ENCODE measurements at regions not wholly inside any gene's neighbourhood (a gene's known extent, or its start where the extent isn't known, plus 50 kb on each side); places are given as distances from the start of the nearest gene placed in this dataset.

DNA sequence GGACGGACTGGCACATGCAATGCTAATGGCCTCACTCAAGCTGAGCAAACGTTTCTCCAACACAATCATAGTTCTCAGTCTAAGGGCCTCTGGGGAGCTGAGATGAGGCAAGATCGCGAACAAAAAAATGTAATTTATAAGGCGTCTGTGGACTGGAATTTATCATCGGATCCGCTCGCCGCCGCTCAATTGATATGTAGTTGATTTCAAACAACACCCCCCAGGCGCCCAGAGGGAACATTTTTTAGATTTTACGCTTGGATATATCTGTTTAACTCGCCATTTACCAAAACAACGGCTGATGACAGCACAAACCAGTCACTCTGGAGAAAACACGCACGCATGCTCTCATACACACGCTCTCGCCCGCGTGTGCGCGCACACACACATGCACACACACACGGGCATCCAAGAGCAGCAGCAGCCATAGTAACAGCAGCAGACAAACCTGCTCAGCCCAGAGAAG, 335.8 kb downstream of the SMAD2 start:
- peaks cover 0 to 16% of the 10 kb centered on the region in 2 donors for H3K9me3 ChIP-seq
- no peak overlapping the region for H3K27ac ChIP-seq
- H3K36me3 ChIP-seq, result no peaks in the 10 kb centered on the region
- DNase-seq (ENCODE audit: low spot score), result no peak
- no peak overlapping the region for H3K4me3 ChIP-seq
- H3K27me3 ChIP-seq, result no peaks in the 10 kb centered on the region
- H3K4me1 ChIP-seq, result no peaks in the 10 kb centered on the region
- TF ChIP-seq, protein P1, sequence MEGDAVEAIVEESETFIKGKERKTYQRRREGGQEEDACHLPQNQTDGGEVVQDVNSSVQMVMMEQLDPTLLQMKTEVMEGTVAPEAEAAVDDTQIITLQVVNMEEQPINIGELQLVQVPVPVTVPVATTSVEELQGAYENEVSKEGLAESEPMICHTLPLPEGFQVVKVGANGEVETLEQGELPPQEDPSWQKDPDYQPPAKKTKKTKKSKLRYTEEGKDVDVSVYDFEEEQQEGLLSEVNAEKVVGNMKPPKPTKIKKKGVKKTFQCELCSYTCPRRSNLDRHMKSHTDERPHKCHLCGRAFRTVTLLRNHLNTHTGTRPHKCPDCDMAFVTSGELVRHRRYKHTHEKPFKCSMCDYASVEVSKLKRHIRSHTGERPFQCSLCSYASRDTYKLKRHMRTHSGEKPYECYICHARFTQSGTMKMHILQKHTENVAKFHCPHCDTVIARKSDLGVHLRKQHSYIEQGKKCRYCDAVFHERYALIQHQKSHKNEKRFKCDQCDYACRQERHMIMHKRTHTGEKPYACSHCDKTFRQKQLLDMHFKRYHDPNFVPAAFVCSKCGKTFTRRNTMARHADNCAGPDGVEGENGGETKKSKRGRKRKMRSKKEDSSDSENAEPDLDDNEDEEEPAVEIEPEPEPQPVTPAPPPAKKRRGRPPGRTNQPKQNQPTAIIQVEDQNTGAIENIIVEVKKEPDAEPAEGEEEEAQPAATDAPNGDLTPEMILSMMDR (IDR thresholded peaks at IDR 0.05), result no peak

DNA sequence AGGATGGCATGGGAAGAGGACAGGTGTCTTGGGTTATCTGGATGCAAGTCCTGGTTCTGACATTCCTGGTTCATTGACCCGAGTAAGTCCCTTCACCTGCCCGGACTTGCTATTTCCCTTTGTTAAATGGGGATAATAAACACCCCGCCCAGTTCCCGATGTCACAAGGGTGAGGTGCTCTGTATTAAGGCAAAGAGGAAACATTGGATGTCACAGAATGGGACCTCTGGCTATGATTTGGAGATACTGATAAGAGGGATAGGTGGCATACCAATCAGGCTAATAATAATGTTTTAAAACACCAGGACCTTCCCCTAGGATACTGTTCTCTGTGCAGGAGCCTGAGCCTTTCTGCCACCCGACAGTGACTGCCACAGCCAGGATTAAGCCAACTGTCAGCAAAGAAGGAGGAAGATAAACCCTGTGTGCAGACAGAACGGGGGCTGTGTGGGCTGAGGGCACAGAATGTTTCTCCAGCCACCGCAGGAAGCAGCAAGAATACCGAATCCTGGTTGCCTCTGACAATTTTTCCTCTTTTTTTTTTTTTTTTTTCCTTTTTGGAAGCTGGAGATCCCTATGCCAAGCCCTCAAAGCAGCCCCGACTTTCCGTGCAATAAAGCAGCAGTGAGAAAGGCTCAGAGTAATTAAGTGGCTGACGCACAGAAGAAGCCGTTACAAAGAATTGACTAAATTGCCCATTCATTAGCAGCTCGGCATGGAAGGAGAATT, 336.6 kb downstream of the SMAD2 start:
- Histone ChIP-seq H3K27ac (no peak overlapping the region), H3K9me3 (peaks cover 0 to 16% of the 10 kb centered on the region in 2 donors), H3K36me3 (no peaks in the 10 kb centered on the region), H3K27me3 (no peaks in the 10 kb centered on the region), H3K4me1 (no peaks in the 10 kb centered on the region), H3K4me3 (no peak overlapping the region)
- no peak for DNase-seq (ENCODE audit: low spot score)
- TF ChIP-seq, protein P1 (IDR thresholded peaks at IDR 0.05), result no peak

DNA sequence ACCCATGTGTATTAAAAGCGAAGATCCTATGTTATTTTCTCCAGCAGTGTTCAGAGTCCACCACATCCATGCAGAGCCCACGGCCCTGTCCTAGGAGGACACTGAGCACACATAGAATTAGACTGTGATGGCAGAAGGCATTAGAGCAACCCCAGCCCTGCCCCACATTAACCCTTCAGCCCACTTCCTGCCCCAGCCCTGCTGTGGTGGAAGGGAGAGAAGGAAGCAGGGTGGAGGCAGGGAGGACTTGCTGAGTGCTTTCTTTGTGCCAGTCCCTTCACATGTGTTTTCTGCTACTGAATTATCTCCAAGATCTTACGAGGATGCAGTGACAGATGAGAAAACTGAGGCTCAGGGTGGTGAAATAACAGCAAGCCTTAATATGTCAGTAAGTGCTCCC, 339.0 kb downstream of the SMAD2 start:
- H3K27ac ChIP-seq, result no peak overlapping the region
- H3K36me3 ChIP-seq, result no peaks in the 10 kb centered on the region
- no peaks in the 10 kb centered on the region for H3K4me1 ChIP-seq
- peaks cover 0 to 16% of the 10 kb centered on the region in 2 donors for H3K9me3 ChIP-seq
- no peak for DNase-seq (ENCODE audit: low spot score)
- TF ChIP-seq, protein P1 (IDR thresholded peaks at IDR 0.05), result no peak
- H3K27me3 ChIP-seq, result no peaks in the 10 kb centered on the region
- no peak overlapping the region for H3K4me3 ChIP-seq

DNA sequence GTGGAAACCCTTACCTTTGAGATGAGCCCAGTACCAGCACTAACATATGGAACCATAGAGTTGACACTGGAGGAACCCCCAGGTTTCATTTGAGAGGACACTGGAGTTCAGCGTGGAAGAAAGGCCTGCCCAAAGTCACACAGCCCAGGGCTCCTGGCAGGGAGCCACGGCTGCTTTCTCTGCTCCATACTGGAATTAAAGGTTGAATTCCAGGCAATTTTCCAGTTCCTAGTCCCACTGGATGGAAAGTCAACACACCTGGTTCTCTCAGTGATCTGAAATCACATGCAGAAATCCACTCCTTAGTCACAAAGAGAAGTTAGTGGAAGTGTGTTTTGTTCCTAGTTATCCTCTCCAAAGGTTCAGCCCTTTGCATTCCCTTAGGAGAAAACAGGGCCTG, 336.1 kb upstream of the SKOR2 start:
- no peaks in the 10 kb centered on the region for H3K36me3 ChIP-seq
- H3K4me1 ChIP-seq, result no peaks in the 10 kb centered on the region
- no peak overlapping the region for H3K27ac ChIP-seq
- DNase-seq (ENCODE audit: low spot score), result no peak
- no peaks in the 10 kb centered on the region for H3K27me3 ChIP-seq
- no peaks in the 10 kb centered on the region for H3K9me3 ChIP-seq
- no peak overlapping the region for H3K4me3 ChIP-seq
- TF ChIP-seq, protein P1 (IDR thresholded peaks at IDR 0.05), result no peak

DNA sequence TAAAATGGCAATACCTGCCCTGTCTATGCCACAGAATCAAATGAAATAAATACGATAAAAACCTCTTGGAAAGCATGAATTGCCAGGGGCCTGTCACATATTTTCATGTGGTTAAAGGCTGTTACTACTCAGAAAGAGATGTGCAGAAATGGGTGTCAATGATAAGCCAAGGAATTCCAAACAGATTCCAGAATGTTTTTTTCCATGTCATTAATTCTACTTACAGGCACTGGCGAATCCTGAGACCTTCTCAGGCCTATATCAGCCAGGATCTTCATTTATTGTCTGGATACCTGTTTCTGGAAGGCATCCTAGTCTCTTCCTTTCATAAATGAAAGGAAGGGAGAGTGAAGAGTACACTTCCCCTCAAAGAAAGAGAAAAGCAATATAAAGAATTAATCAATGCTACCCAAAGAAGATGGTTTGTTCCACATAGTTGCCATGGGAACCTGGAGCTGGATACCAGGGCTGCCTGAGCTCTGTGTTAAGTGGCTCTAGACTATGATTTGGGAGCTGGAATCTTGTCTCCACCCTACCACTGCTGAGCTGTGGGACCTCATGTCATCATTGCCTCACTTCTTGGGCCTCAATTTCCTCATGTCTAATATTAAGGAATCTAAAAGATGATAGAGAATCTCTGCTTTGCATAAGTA, 335.1 kb upstream of the SKOR2 start:
- TF ChIP-seq, protein P1 (IDR thresholded peaks at IDR 0.05), result no peak
- H3K27ac ChIP-seq, result no peak overlapping the region
- no peak for DNase-seq (ENCODE audit: low spot score)
- no peaks in the 10 kb centered on the region for H3K4me1 ChIP-seq
- no peaks in the 10 kb centered on the region for H3K27me3 ChIP-seq
- H3K4me3 ChIP-seq, result no peak overlapping the region
- no peaks in the 10 kb centered on the region for H3K9me3 ChIP-seq
- H3K36me3 ChIP-seq, result no peaks in the 10 kb centered on the region

Measured in right atrium auricular region (tissue), 2 donors.